HCT116 (cell line): ENCODE measurements at regions not wholly inside any gene's neighbourhood (a gene's known extent, or its start where the extent isn't known, plus 50 kb on each side); places are given as distances from the start of the nearest gene placed in this dataset.

Experiments
- ATAC-seq: fragments of 200-7000 bp; cut with Tn5 transposase; 2 replicates; pipeline ENCODE4 v1.9.1; 2020; ENCODE audit warnings: mild to moderate bottlenecking, moderate library complexity
- BruUV-seq: library from RNA; stranded (reverse); fragments of 400-500 nt; replicated peaks from 2 replicates; lab custom pipeline; 2021; lab: Mats Ljungman, UMichigan
- CTCF ChIA-PET: fragments of 300-600 bp; sonication (Branson Sonifier 250); formaldehyde crosslinking; loops from one replicate; lab custom pipeline; 2021; ENCODE audit warnings: antibody characterized with exemption; lab: Charles Lee
- POLR2A ChIA-PET: fragments of 300-600, 350-600 bp; sonication (Branson Sonifier 250); formaldehyde crosslinking; loops from one replicate; lab custom pipeline; 2021; ENCODE audit warnings: antibody characterized with exemption; lab: Charles Lee
- RAD21 ChIA-PET, 2 experiments: fragments of 300-600 bp; sonication (Branson Sonifier 250); formaldehyde crosslinking; loops; one replicate each; lab custom pipeline; 2023; ENCODE audit warnings: low total read pairs in 2 of 2; ENCODE audit not compliant: uncharacterized antibody in 2 of 2, unreplicated experiment in 2 of 2, low non-redundant PET in 1 of 2; lab: Charles Lee
- DNase-seq: peaks from one replicate; pipeline ENCODE4 v3.0.0-alpha.2; 2010; ENCODE audit warnings: low read depth, low spot score
- H2AFZ ChIP-seq: fragments of 200-600 bp; shearing (Covaris generic), sonication (generic); 2 replicates; pipeline ENCODE4 v1.6.1; 2017; ENCODE audit warnings: low read depth, mixed run types, mixed read lengths, antibody characterized with exemption, low read length; ENCODE audit not compliant: poor library complexity, severe bottlenecking
- H3K27ac ChIP-seq: 2 replicates; pipeline ENCODE4 v1.5.1; 2012; ENCODE audit warnings: low read depth, low read length
- H3K27me3 ChIP-seq: fragments of 200-600 bp; sonication (generic); 2 replicates; pipeline ENCODE4 v1.6.1; 2016; ENCODE audit warnings: mixed run types, low read length, mixed read lengths; ENCODE audit not compliant: insufficient read depth
- H3K36me3 ChIP-seq, 2 experiments: fragments of 200-500 bp in 1 of 2; fragments of 200-600 bp in 1 of 2; sonication (Bioruptor generic) in 1 of 2; sonication (generic) in 1 of 2; 2 replicates each; pipeline versions ENCODE4 v1.5.1 to v1.6.1; 2014 to 2016; ENCODE audit warnings: low read length in 2 of 2, inconsistent platforms in 1 of 2, mixed read lengths in 1 of 2, mixed run types in 1 of 2; ENCODE audit not compliant: insufficient read depth in 2 of 2, control insufficient read depth in 1 of 2
- H3K4me1 ChIP-seq, 2 experiments: fragments of 200-600 bp in 1 of 2; sonication (generic) in 1 of 2; 2 replicates each; pipeline versions ENCODE4 v1.5.1 to v1.6.1; 2012 to 2017; ENCODE audit warnings: low read length in 2 of 2, inconsistent platforms in 1 of 2, mild to moderate bottlenecking in 1 of 2, mixed read lengths in 1 of 2, mixed run types in 1 of 2, moderate library complexity in 1 of 2; ENCODE audit not compliant: insufficient read depth in 2 of 2, control insufficient read depth in 1 of 2
- H3K4me2 ChIP-seq: fragments of 200-600 bp; sonication (generic); 2 replicates; pipeline ENCODE4 v1.6.1; 2017; ENCODE audit warnings: mixed run types, low read length, mixed read lengths
- H3K4me3 ChIP-seq, 2 experiments: fragments of 200-600 bp in 1 of 2; sonication (generic) in 1 of 2; replicated peaks in 1 of 2; 2 replicates each; pipeline ENCODE4 v1.5.1; 2011 to 2016; ENCODE audit warnings: low read length in 2 of 2, control low read depth in 1 of 2, low read depth in 1 of 2, mild to moderate bottlenecking in 1 of 2, mixed read lengths in 1 of 2, mixed run types in 1 of 2
- H3K79me2 ChIP-seq: fragments of 200-600 bp; sonication (generic); 2 replicates; pipeline ENCODE4 v1.6.1; 2017; ENCODE audit warnings: mild to moderate bottlenecking, mixed run types, low read length, moderate library complexity, mixed read lengths; ENCODE audit not compliant: insufficient read depth
- H3K9ac ChIP-seq: fragments of 200-600 bp; sonication (generic); 2 replicates; pipeline ENCODE4 v1.6.1; 2016; ENCODE audit warnings: low read length, mixed read lengths
- H3K9me2 ChIP-seq: fragments of 200-600 bp; sonication (generic), shearing (Covaris generic); 2 replicates; pipeline ENCODE4 v1.6.1; 2017; ENCODE audit warnings: mixed run types, mild to moderate bottlenecking, moderate library complexity; ENCODE audit not compliant: insufficient read depth
- H3K9me3 ChIP-seq, 2 experiments: fragments of 200-500 bp in 1 of 2; fragments of 200-600 bp in 1 of 2; sonication (Bioruptor generic) in 1 of 2; sonication (generic) in 1 of 2; 2 replicates each; pipeline ENCODE4 v1.6.1; 2014 to 2017; ENCODE audit warnings: low read length in 2 of 2, mixed read lengths in 2 of 2, inconsistent platforms in 1 of 2, low read depth in 1 of 2, mild to moderate bottlenecking in 1 of 2, mixed run types in 1 of 2, moderate library complexity in 1 of 2; ENCODE audit not compliant: control insufficient read depth in 1 of 2, insufficient read depth in 1 of 2
- H4K20me1 ChIP-seq: fragments of 200-600 bp; sonication (generic), shearing (Covaris generic); 2 replicates; pipeline ENCODE4 v1.6.1; 2017; ENCODE audit warnings: mixed run types, mild to moderate bottlenecking, moderate library complexity; ENCODE audit not compliant: insufficient read depth
- CBX3 ChIP-seq: IDR thresholded peaks from 2 replicates; pipeline ENCODE4 v1.6.1; 2012; ENCODE audit warnings: low read depth
- CEBPB ChIP-seq: IDR thresholded peaks from 2 replicates; pipeline ENCODE4 v1.6.1; 2012; ENCODE audit warnings: low read depth
- EGR1 ChIP-seq: IDR thresholded peaks from 2 replicates; pipeline ENCODE4 v1.6.1; 2012; ENCODE audit warnings: low read depth
- EZH2 ChIP-seq: fragments of 200-600 bp; sonication (generic); IDR thresholded peaks from 2 replicates; pipeline ENCODE4 v1.6.1; 2017; ENCODE audit warnings: antibody characterized with exemption, mixed run types
- FOSL1 ChIP-seq: IDR thresholded peaks from 2 replicates; pipeline ENCODE4 v1.6.1; 2012; ENCODE audit warnings: low read depth
- JUND ChIP-seq: IDR thresholded peaks from 2 replicates; pipeline ENCODE4 v1.6.1; 2012
- POLR2A ChIP-seq: IDR thresholded peaks from 2 replicates; pipeline ENCODE4 v1.7.0; 2011; ENCODE audit warnings: borderline replicate concordance; ENCODE audit not compliant: insufficient read depth, insufficient read length; ENCODE audit errors: extremely low read depth
- POLR2AphosphoS5 ChIP-seq: IDR thresholded peaks from 2 replicates; pipeline ENCODE4 v1.6.1; 2011; ENCODE audit warnings: mild to moderate bottlenecking, low read depth, low read length, moderate library complexity
- REST ChIP-seq: IDR thresholded peaks from 2 replicates; pipeline ENCODE4 v1.6.1; 2012; ENCODE audit warnings: low read depth
- SIN3A ChIP-seq: IDR thresholded peaks from 2 replicates; pipeline ENCODE4 v1.6.1; 2012; ENCODE audit warnings: low read depth
- SP1 ChIP-seq: IDR thresholded peaks from 2 replicates; pipeline ENCODE4 v1.6.1; 2012; ENCODE audit warnings: low read depth
- SRF ChIP-seq: IDR thresholded peaks from 2 replicates; pipeline ENCODE4 v1.6.1; 2012; ENCODE audit warnings: low read depth
- TCF7L2 ChIP-seq: IDR thresholded peaks from 2 replicates; pipeline ENCODE4 v1.7.0; 2011; ENCODE audit warnings: borderline replicate concordance, inconsistent platforms; ENCODE audit not compliant: insufficient read depth, insufficient read length; ENCODE audit errors: extremely low read depth
- YY1 ChIP-seq: IDR thresholded peaks from 2 replicates; pipeline ENCODE4 v1.6.1; 2011; ENCODE audit warnings: low read length, low read depth, moderate library complexity, mild to moderate bottlenecking; ENCODE audit not compliant: insufficient replicate concordance; ENCODE audit errors: extremely low read depth
- ZFX ChIP-seq: fragments of 450-650 bp; IDR thresholded peaks from 2 replicates; pipeline ENCODE4 v1.6.1; 2017
- ZNF274 ChIP-seq: fragments of 200-500 bp; sonication (Bioruptor generic); IDR thresholded peaks from 2 replicates; pipeline ENCODE4 v1.6.1; 2014; ENCODE audit warnings: mild to moderate bottlenecking, low read depth, low read length, inconsistent platforms
- intact Hi-C: fragments of 100-400 bp; cut with micrococcal nuclease; formaldehyde crosslinking; loops from 2 replicates; pipeline ENCODE4 v1.10.0; 2022
- TF ChIP-seq, protein P1 (sequence below): IDR thresholded peaks from 2 replicates; pipeline ENCODE4 v1.6.1; 2012
- TF ChIP-seq, protein P2 (sequence below): IDR thresholded peaks from 2 replicates; pipeline ENCODE4 v1.6.1; 2012
- TF ChIP-seq, protein P3 (sequence below), 3 experiments: fragments of 200-600 bp in 1 of 3; sonication (generic) in 1 of 3; IDR thresholded peaks in 2 of 3; conservative IDR thresholded peaks in 1 of 3; 2 replicates each; pipeline ENCODE4 v1.5.1; 2012 to 2017; ENCODE audit warnings: low read depth in 2 of 3, low read length in 2 of 3, antibody characterized with exemption in 1 of 3, borderline replicate concordance in 1 of 3, control low read depth in 1 of 3, mild to moderate bottlenecking in 1 of 3, mixed read lengths in 1 of 3, mixed run types in 1 of 3, moderate library complexity in 1 of 3; ENCODE audit not compliant: insufficient read depth in 1 of 3

GRCh38 chr6:145261758-145262157 lies 473.6 kb downstream of the EPM2A start:
- no peaks in the 10 kb centered on the region for H3K79me2 ChIP-seq
- H3K4me2 ChIP-seq = no peak overlapping the region
- H3K36me3 ChIP-seq = no peaks in the 10 kb centered on the region
- no peak overlapping the region for H3K9ac ChIP-seq
- no peak overlapping the region for H3K4me3 ChIP-seq
- H3K9me3 ChIP-seq = no peaks in the 10 kb centered on the region
- H3K4me1 ChIP-seq = no peaks in the 10 kb centered on the region
- POLR2A ChIA-PET = no interaction called here
- ATAC-seq (no peak), DNase-seq (no peak)
- no peaks in the 10 kb centered on the region for H3K27me3 ChIP-seq
- intact Hi-C loops = no loop called here
- CTCF ChIA-PET = no interaction called here
- no peaks in the 10 kb centered on the region for H4K20me1 ChIP-seq
- RAD21 ChIA-PET = no interaction called here
- no peaks in the 10 kb centered on the region; the same call in 1 of the 2 replicates for H3K9me2 ChIP-seq
- no peak overlapping the region for H2AFZ ChIP-seq
- no TSS peak for BruUV-seq
- no peak for TF ChIP-seq CEBPB
- TF ChIP-seq ZFX = no peak
- TF ChIP-seq POLR2AphosphoS5 = no peak
- TF ChIP-seq POLR2A = no peak
- no peak for TF ChIP-seq TCF7L2
- no peak for TF ChIP-seq EZH2
- no peak for TF ChIP-seq SP1
- TF ChIP-seq SRF = no peak
- TF ChIP-seq, protein P1, sequence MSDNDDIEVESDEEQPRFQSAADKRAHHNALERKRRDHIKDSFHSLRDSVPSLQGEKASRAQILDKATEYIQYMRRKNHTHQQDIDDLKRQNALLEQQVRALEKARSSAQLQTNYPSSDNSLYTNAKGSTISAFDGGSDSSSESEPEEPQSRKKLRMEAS = no peak
- TF ChIP-seq, protein P2, sequence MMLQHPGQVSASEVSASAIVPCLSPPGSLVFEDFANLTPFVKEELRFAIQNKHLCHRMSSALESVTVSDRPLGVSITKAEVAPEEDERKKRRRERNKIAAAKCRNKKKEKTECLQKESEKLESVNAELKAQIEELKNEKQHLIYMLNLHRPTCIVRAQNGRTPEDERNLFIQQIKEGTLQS = no peak
- TF ChIP-seq REST = no peak
- TF ChIP-seq, protein P3, sequence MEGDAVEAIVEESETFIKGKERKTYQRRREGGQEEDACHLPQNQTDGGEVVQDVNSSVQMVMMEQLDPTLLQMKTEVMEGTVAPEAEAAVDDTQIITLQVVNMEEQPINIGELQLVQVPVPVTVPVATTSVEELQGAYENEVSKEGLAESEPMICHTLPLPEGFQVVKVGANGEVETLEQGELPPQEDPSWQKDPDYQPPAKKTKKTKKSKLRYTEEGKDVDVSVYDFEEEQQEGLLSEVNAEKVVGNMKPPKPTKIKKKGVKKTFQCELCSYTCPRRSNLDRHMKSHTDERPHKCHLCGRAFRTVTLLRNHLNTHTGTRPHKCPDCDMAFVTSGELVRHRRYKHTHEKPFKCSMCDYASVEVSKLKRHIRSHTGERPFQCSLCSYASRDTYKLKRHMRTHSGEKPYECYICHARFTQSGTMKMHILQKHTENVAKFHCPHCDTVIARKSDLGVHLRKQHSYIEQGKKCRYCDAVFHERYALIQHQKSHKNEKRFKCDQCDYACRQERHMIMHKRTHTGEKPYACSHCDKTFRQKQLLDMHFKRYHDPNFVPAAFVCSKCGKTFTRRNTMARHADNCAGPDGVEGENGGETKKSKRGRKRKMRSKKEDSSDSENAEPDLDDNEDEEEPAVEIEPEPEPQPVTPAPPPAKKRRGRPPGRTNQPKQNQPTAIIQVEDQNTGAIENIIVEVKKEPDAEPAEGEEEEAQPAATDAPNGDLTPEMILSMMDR (IDR thresholded peaks at IDR 0.05 in 2 of 3, conservative IDR thresholded peaks at IDR 0.05 in 1 of 3; ENCODE audit: borderline replicate concordance in 1 of 3, insufficient read depth in 1 of 3, low read depth in 2 of 3, low read length in 2 of 3) = no peak
- no peak for TF ChIP-seq SIN3A
- no peak for TF ChIP-seq CBX3
- TF ChIP-seq EGR1 = no peak
- no peak for TF ChIP-seq ZNF274
- no peak for TF ChIP-seq FOSL1
- no peak for TF ChIP-seq YY1
- no peak for TF ChIP-seq JUND
- no peak overlapping the region for H3K27ac ChIP-seq
